Peyer's patch (tissue), 4 donors: ENCODE measurements at regions not wholly inside any gene's neighbourhood (a gene's known extent, or its start where the extent isn't known, plus 50 kb on each side); places are given as distances from the start of the nearest gene placed in this dataset.

Source experiments
- POLR2A ChIP-seq, 2 donors: fragments of 450-650 bp; IDR thresholded peaks; one replicate each; pipeline ENCODE4 v1.5.1; 2017; ENCODE audit warnings: antibody characterized with exemption in 2 of 2, mild to moderate bottlenecking in 2 of 2, moderate library complexity in 2 of 2
- TF ChIP-seq, protein P1 (sequence below), 6 experiments: fragments of 450-650 bp in 4 of 6; fragments of 200-600 bp in 2 of 6; sonication (generic) in 1 of 6; IDR thresholded peaks; one replicate each; pipeline ENCODE4 v1.5.1; 2017 to 2019; ENCODE audit warnings: antibody characterized with exemption in 6 of 6, mild to moderate bottlenecking in 3 of 6, moderate library complexity in 1 of 6

DNA sequence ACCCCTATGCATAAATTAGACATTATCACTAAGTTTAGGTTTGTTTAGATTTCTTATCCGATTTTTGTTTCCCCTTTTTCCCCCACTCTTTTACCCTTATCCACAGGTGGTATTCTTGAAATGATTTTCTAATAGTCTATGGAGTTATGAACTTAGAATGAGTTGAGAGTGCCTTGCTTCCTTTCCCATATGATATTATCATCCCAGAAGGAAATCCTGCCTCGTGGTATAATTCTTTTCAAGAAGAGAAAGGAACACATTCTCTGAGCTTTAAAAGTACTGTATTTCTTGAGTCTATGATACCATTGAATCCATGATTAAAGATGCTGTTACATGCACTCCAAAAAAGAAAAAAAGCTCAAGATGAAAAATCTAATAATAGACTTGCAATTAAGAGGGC, 76.9 kb upstream of the ADAMTSL1 start:
- TF ChIP-seq POLR2A (IDR thresholded peaks at IDR 0.05), result no peak
- TF ChIP-seq, protein P1, sequence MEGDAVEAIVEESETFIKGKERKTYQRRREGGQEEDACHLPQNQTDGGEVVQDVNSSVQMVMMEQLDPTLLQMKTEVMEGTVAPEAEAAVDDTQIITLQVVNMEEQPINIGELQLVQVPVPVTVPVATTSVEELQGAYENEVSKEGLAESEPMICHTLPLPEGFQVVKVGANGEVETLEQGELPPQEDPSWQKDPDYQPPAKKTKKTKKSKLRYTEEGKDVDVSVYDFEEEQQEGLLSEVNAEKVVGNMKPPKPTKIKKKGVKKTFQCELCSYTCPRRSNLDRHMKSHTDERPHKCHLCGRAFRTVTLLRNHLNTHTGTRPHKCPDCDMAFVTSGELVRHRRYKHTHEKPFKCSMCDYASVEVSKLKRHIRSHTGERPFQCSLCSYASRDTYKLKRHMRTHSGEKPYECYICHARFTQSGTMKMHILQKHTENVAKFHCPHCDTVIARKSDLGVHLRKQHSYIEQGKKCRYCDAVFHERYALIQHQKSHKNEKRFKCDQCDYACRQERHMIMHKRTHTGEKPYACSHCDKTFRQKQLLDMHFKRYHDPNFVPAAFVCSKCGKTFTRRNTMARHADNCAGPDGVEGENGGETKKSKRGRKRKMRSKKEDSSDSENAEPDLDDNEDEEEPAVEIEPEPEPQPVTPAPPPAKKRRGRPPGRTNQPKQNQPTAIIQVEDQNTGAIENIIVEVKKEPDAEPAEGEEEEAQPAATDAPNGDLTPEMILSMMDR (IDR thresholded peaks at IDR 0.05), result no peak
